HepG2 (cell line): ENCODE measurements at regions not wholly inside any gene's neighbourhood (a gene's known extent, or its start where the extent isn't known, plus 50 kb on each side); places are given as distances from the start of the nearest gene placed in this dataset.

Experiments used
- CTCF ChIP-seq: sonication (generic); formaldehyde crosslinking; IDR thresholded peaks from 2 replicates; pipeline ENCODE4 v1.5.0; 2020; ENCODE audit warnings: mild to moderate bottlenecking, missing genetic modification reagents, moderate library complexity
- EZH2 ChIP-seq: conservative IDR thresholded peaks from 2 replicates; pipeline ENCODE4 v1.6.1; 2012; ENCODE audit warnings: mild to moderate bottlenecking, low read depth, low read length, moderate library complexity
- HDAC2 ChIP-seq: sonication (generic); formaldehyde crosslinking; IDR thresholded peaks from 2 replicates; pipeline ENCODE4 v1.4.0; 2020; ENCODE audit warnings: missing genetic modification reagents
- MAZ ChIP-seq, 2 experiments: sonication (generic) in 1 of 2; formaldehyde crosslinking in 1 of 2; IDR thresholded peaks; 2 replicates each; pipeline versions ENCODE4 v1.5.0 to v1.6.1; 2012 to 2020; ENCODE audit warnings: low read depth in 2 of 2, mild to moderate bottlenecking in 2 of 2, borderline replicate concordance in 1 of 2, improper control_type of control experiment in 1 of 2, low read length in 1 of 2, missing genetic modification reagents in 1 of 2, moderate library complexity in 1 of 2
- POLR2A ChIP-seq, 2 experiments: IDR thresholded peaks; 2 replicates each; pipeline ENCODE4 v1.6.1; 2011; ENCODE audit warnings: low read depth in 2 of 2, low read length in 2 of 2, mild to moderate bottlenecking in 1 of 2, moderate library complexity in 1 of 2; ENCODE audit not compliant: insufficient read depth in 1 of 2
- POLR2AphosphoS5 ChIP-seq: IDR thresholded peaks from 2 replicates; pipeline ENCODE4 v1.6.1; 2012; ENCODE audit warnings: low read depth, low read length
- RBM39 ChIP-seq: fragments of 200-400 bp; formaldehyde crosslinking; IDR thresholded peaks from one replicate; pipeline ENCODE4 v1.6.1; 2018; ENCODE audit warnings: antibody characterized with exemption, mild to moderate bottlenecking, low read depth, low read length; ENCODE audit not compliant: poor library complexity, severe bottlenecking
- ZBTB7A ChIP-seq: sonication (generic); formaldehyde crosslinking; IDR thresholded peaks from 2 replicates; pipeline ENCODE4 v1.8.0; 2022; ENCODE audit warnings: mild to moderate bottlenecking, missing genetic modification reagents
- ZFP36L1 ChIP-seq: sonication (generic); formaldehyde crosslinking; IDR thresholded peaks from 2 replicates; pipeline ENCODE4 v1.8.0; 2022; ENCODE audit warnings: mild to moderate bottlenecking, missing genetic modification reagents, moderate library complexity
- ZNF34 ChIP-seq: sonication (generic); formaldehyde crosslinking; IDR thresholded peaks from 2 replicates; pipeline ENCODE4 v1.4.0; 2020; ENCODE audit warnings: mild to moderate bottlenecking, missing genetic modification reagents, borderline replicate concordance
- ZNF501 ChIP-seq: sonication (generic); formaldehyde crosslinking; IDR thresholded peaks from 2 replicates; pipeline ENCODE4 v1.5.1; 2020; ENCODE audit warnings: mild to moderate bottlenecking, moderate library complexity, missing genetic modification reagents
- ZNF720 ChIP-seq: sonication (generic); formaldehyde crosslinking; IDR thresholded peaks from 2 replicates; pipeline ENCODE4 v1.4.0; 2020; ENCODE audit warnings: missing genetic modification reagents
- ZNF788 ChIP-seq: sonication (generic); formaldehyde crosslinking; IDR thresholded peaks from 2 replicates; pipeline ENCODE4 v1.5.0; 2020; ENCODE audit warnings: mild to moderate bottlenecking, missing genetic modification reagents, borderline replicate concordance
- ZNF792 ChIP-seq: IDR thresholded peaks from 2 replicates; pipeline ENCODE4 v1.6.1; 2016

- no peak for TF ChIP-seq POLR2A (IDR thresholded peaks at IDR 0.05; ENCODE audit: insufficient read depth in 1 of 2, low read depth in 2 of 2, low read length in 2 of 2)
- TF ChIP-seq ZFP36L1 (CRISPR knock-in tag), result no peak
- no peak for TF ChIP-seq ZNF720 (CRISPR knock-in tag)
- TF ChIP-seq CTCF (CRISPR knock-in tag), result no peak
- no peak for TF ChIP-seq HDAC2 (CRISPR knock-in tag)
- no peak for TF ChIP-seq ZBTB7A (CRISPR knock-in tag)
- TF ChIP-seq RBM39, result no peak
- no peak for TF ChIP-seq MAZ (IDR thresholded peaks at IDR 0.05; ENCODE audit: borderline replicate concordance, low read depth, low read length)
- no peak for TF ChIP-seq MAZ (CRISPR knock-in tag; IDR thresholded peaks at IDR 0.05; ENCODE audit: low read depth)
- no peak for TF ChIP-seq ZNF792 (CRISPR knock-in tag)
- TF ChIP-seq ZNF501, result no peak
- no peak for TF ChIP-seq ZNF788 (CRISPR knock-in tag)
- no peak for TF ChIP-seq EZH2
- TF ChIP-seq POLR2AphosphoS5, result no peak
- TF ChIP-seq ZNF34, result no peak
Measured at GRCh38 chr11:95487938-95488337, 256.9 kb upstream of the SESN3 start.
